IMR-90 (cell line): ENCODE measurements at regions not wholly inside any gene's neighbourhood (a gene's known extent, or its start where the extent isn't known, plus 50 kb on each side); places are given as distances from the start of the nearest gene placed in this dataset.
"Not testable (repeated sequence)": the region's sequence is repeated elsewhere in the genome, so short reads cannot be mapped to it uniquely, and the experiment has no call there.

Source experiments
- ATAC-seq: fragments of 200-7000 bp; cut with Tn5 transposase; 2 replicates; pipeline ENCODE4 v1.9.1; 2020; ENCODE audit warnings: low read depth, mild to moderate bottlenecking, moderate library complexity
- BruUV-seq: library from RNA; stranded (reverse); fragments of 400-500 nt; replicated peaks from 2 replicates; lab custom pipeline; 2021; lab: Mats Ljungman, UMichigan
- CTCF ChIA-PET: fragments of 300-600 bp; formaldehyde crosslinking; extraction: SDS; loops from one replicate; lab custom pipeline; 2021; ENCODE audit warnings: antibody characterized with exemption; lab: Yijun Ruan, JAX
- POLR2A ChIA-PET: fragments of 300-600 bp; sonication (Branson Sonifier 250); formaldehyde crosslinking; loops from one replicate; lab custom pipeline; 2022; ENCODE audit warnings: antibody characterized with exemption; ENCODE audit not compliant: unreplicated experiment; lab: Charles Lee
- DNase-seq: peaks from one replicate; pipeline ENCODE4 v3.0.0; 2013
- H2AFZ ChIP-seq: replicated peaks from 2 replicates; pipeline ENCODE3; 2013; ENCODE audit warnings: low read length, mild to moderate bottlenecking; ENCODE audit not compliant: poor library complexity
- H2AK5ac ChIP-seq: 2 replicates; pipeline ENCODE4 v1.6.1; 2013; ENCODE audit warnings: low read depth, low read length, inconsistent platforms
- H2AK9ac ChIP-seq: replicated peaks from 2 replicates; pipeline ENCODE3; 2013; ENCODE audit warnings: mild to moderate bottlenecking, low read depth, low read length, moderate library complexity; ENCODE audit not compliant: poor library complexity
- H2BK120ac ChIP-seq: 2 replicates; pipeline ENCODE4 v1.6.1; 2013; ENCODE audit warnings: low read depth, low read length, inconsistent platforms
- H2BK15ac ChIP-seq: 3 replicates; pipeline ENCODE4 v1.6.1; 2013; ENCODE audit warnings: low read depth, low read length, inconsistent platforms
- H2BK20ac ChIP-seq: 2 replicates; pipeline ENCODE4 v1.6.1; 2013; ENCODE audit warnings: low read depth, mild to moderate bottlenecking, inconsistent platforms, low read length, moderate library complexity
- H2BK5ac ChIP-seq: 2 replicates; pipeline ENCODE4 v1.6.1; 2013; ENCODE audit warnings: mild to moderate bottlenecking, low read depth, low read length, inconsistent platforms; ENCODE audit not compliant: poor library complexity, severe bottlenecking
- H3K14ac ChIP-seq: replicated peaks from 2 replicates; pipeline ENCODE4 v1.6.1; 2013; ENCODE audit warnings: low read depth, low read length, inconsistent platforms
- H3K18ac ChIP-seq: 2 replicates; pipeline ENCODE4 v1.6.1; 2013; ENCODE audit warnings: low read depth, low read length, control low read depth
- H3K23ac ChIP-seq: 2 replicates; pipeline ENCODE4 v1.6.1; 2013; ENCODE audit warnings: low read depth, low read length, inconsistent platforms
- H3K27ac ChIP-seq: 2 replicates; pipeline ENCODE4 v1.5.1; 2013; ENCODE audit warnings: mild to moderate bottlenecking, control low read depth, low read length; ENCODE audit not compliant: insufficient read depth
- H3K27me3 ChIP-seq: 2 replicates; pipeline ENCODE4 v1.6.1; 2013; ENCODE audit warnings: low read length; ENCODE audit not compliant: control insufficient read depth, insufficient read depth
- H3K36me3 ChIP-seq: 2 replicates; pipeline ENCODE4 v1.6.1; 2013; ENCODE audit warnings: low read length, mixed read lengths; ENCODE audit not compliant: control insufficient read depth, insufficient read depth
- H3K4ac ChIP-seq: 2 replicates; pipeline ENCODE4 v1.6.1; 2013; ENCODE audit warnings: low read depth, low read length, inconsistent platforms
- H3K4me1 ChIP-seq: 2 replicates; pipeline ENCODE4 v1.6.1; 2013; ENCODE audit warnings: low read length, mixed read lengths; ENCODE audit not compliant: control insufficient read depth, insufficient read depth
- H3K4me2 ChIP-seq: 2 replicates; pipeline ENCODE4 v1.6.1; 2013; ENCODE audit warnings: low read depth, mild to moderate bottlenecking, control low read depth, low read length, moderate library complexity
- H3K4me3 ChIP-seq: 2 replicates; pipeline ENCODE4 v1.5.1; 2013; ENCODE audit warnings: low read depth, mild to moderate bottlenecking, control low read depth, low read length, moderate library complexity; ENCODE audit not compliant: insufficient read depth
- H3K56ac ChIP-seq: 2 replicates; pipeline ENCODE4 v1.6.1; 2013; ENCODE audit warnings: low read length, inconsistent platforms; ENCODE audit not compliant: insufficient read depth; ENCODE audit errors: extremely low read depth
- H3K79me1 ChIP-seq, 2 experiments: 2 replicates each; pipeline ENCODE4 v1.6.1; 2013; ENCODE audit warnings: low read length in 2 of 2, inconsistent platforms in 1 of 2, low read depth in 1 of 2
- H3K9ac ChIP-seq: 2 replicates; pipeline ENCODE4 v1.6.1; 2013; ENCODE audit warnings: low read depth, low read length, control low read depth
- H3K9me1 ChIP-seq: 2 replicates; pipeline ENCODE4 v1.6.1; 2013; ENCODE audit warnings: low read length, inconsistent platforms; ENCODE audit not compliant: insufficient read depth
- H3K9me3 ChIP-seq: 2 replicates; pipeline ENCODE4 v1.6.1; 2013; ENCODE audit warnings: low read length; ENCODE audit not compliant: control insufficient read depth, insufficient read depth
- H4K20me1 ChIP-seq: 2 replicates; pipeline ENCODE4 v1.6.1; 2013; ENCODE audit warnings: low read length, inconsistent platforms; ENCODE audit not compliant: insufficient read depth
- H4K5ac ChIP-seq: 2 replicates; pipeline ENCODE4 v1.6.1; 2013; ENCODE audit warnings: mild to moderate bottlenecking, low read depth, low read length, control low read depth
- H4K8ac ChIP-seq, 2 experiments: 2 replicates each; pipeline ENCODE4 v1.6.1; 2013; ENCODE audit warnings: low read depth in 2 of 2, low read length in 2 of 2, control low read depth in 1 of 2, inconsistent platforms in 1 of 2
- H4K91ac ChIP-seq: 2 replicates; pipeline ENCODE4 v1.6.1; 2013; ENCODE audit warnings: low read depth, low read length, inconsistent platforms; ENCODE audit not compliant: insufficient read depth
- MAFK ChIP-seq: IDR thresholded peaks from 2 replicates; pipeline ENCODE4 v1.6.1; 2012; ENCODE audit warnings: low read depth, low read length, improper control_type of control experiment
- SMC3 ChIP-seq: fragments of 150-350 bp; IDR thresholded peaks from 2 replicates; pipeline ENCODE4 v1.6.1; 2016; ENCODE audit warnings: low read depth, mild to moderate bottlenecking, antibody characterized with exemption, low read length, moderate library complexity
- WGBS, 2 experiments: methylation state at CpG; one replicate each; pipeline versions ENCODE4 v1.1.5 to v1.1.7; 2013; ENCODE audit warnings: missing lambda C conversion rate in 2 of 2; ENCODE audit not compliant: insufficient read length in 1 of 2; ENCODE audit errors: extremely low coverage in 2 of 2; 5-methylcytosine and 5-hydroxymethylcytosine counted together
- dilution Hi-C: fragments of 300-500 bp; cut with HindIII; formaldehyde crosslinking; loops from one replicate; pipeline ENCODE4 v1.14.3; 2018; ENCODE audit warnings: low sequenced_read_pairs; ENCODE audit not compliant: unreplicated experiment
- in situ Hi-C: fragments of 300-500 bp; cut with MboI; formaldehyde crosslinking; loops from 3 replicates; pipeline ENCODE4 v1.14.3; 2019; ENCODE audit warnings: low sequenced_read_pairs, inconsistent platforms, mixed read lengths
- intact Hi-C: fragments of 100-400 bp; cut with micrococcal nuclease; formaldehyde crosslinking; loops from 2 replicates; pipeline ENCODE4 v1.10.0; 2022
- TF ChIP-seq, protein P1 (sequence below): conservative IDR thresholded peaks from 2 replicates; pipeline ENCODE4 v1.5.1; 2012; ENCODE audit warnings: mild to moderate bottlenecking, low read depth, low read length, improper control_type of control experiment

DNA sequence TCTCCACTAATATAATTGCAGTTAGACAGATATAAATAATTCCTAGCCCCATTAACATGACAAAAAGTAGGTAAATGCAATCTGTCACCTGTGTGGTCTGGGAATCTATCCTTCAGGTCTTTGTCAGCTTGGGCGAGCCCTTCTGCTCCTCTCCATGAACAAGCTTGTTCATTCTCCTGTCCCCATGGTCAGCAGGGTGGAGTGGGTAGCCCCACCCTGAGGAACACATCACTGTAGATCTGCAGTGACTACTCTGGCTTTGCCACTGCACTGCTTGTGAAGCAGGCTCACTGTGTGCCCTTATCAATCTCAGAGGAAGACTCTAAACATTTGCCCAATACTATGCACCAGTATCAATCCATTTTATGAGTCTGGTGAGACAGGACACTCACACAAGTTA lies 279.0 kb downstream of the MATN1 start:
- H2BK15ac ChIP-seq = no peak overlapping the region
- H3K4me2 ChIP-seq = no peak overlapping the region
- no peak overlapping the region for H4K5ac ChIP-seq
- no peak overlapping the region for H2BK20ac ChIP-seq
- no peak overlapping the region for H3K4me3 ChIP-seq
- no peaks in the 10 kb centered on the region for H4K20me1 ChIP-seq
- no peak overlapping the region for H3K14ac ChIP-seq
- no CpG with 5 or more reads among the region's 1 CpG for WGBS, 2 experiments
- no peaks in the 10 kb centered on the region for H3K9me1 ChIP-seq
- no TSS peak for BruUV-seq
- no peak overlapping the region for H2AFZ ChIP-seq
- ChIA-PET CTCF (no interaction called here), POLR2A (no interaction called here)
- H3K18ac ChIP-seq = no peak overlapping the region
- no peak overlapping the region for H3K4ac ChIP-seq
- no peak overlapping the region for H3K9ac ChIP-seq
- H2AK9ac ChIP-seq = no peak overlapping the region
- TF ChIP-seq MAFK = no peak
- TF ChIP-seq, protein P1, sequence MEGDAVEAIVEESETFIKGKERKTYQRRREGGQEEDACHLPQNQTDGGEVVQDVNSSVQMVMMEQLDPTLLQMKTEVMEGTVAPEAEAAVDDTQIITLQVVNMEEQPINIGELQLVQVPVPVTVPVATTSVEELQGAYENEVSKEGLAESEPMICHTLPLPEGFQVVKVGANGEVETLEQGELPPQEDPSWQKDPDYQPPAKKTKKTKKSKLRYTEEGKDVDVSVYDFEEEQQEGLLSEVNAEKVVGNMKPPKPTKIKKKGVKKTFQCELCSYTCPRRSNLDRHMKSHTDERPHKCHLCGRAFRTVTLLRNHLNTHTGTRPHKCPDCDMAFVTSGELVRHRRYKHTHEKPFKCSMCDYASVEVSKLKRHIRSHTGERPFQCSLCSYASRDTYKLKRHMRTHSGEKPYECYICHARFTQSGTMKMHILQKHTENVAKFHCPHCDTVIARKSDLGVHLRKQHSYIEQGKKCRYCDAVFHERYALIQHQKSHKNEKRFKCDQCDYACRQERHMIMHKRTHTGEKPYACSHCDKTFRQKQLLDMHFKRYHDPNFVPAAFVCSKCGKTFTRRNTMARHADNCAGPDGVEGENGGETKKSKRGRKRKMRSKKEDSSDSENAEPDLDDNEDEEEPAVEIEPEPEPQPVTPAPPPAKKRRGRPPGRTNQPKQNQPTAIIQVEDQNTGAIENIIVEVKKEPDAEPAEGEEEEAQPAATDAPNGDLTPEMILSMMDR = no peak
- no peak for TF ChIP-seq SMC3
- H2BK5ac ChIP-seq = no peak overlapping the region
- no peaks in the 10 kb centered on the region for H3K4me1 ChIP-seq
- H3K36me3 ChIP-seq = no peaks in the 10 kb centered on the region
- no peak overlapping the region for H3K23ac ChIP-seq
- dilution Hi-C loops = no loop called here
- intact Hi-C loops = no loop called here
- H3K79me1 ChIP-seq = no peaks in the 10 kb centered on the region
- no peak for ATAC-seq
- in situ Hi-C loops = no loop called here
- no peak for DNase-seq
- H3K56ac ChIP-seq = no peak overlapping the region
- H2AK5ac ChIP-seq = no peak overlapping the region
- H3K27ac ChIP-seq = no peak overlapping the region
- H4K91ac ChIP-seq = no peak overlapping the region
- H3K27me3 ChIP-seq = no peaks in the 10 kb centered on the region
- H2BK120ac ChIP-seq = no peak overlapping the region
- H3K9me3 ChIP-seq = no peaks in the 10 kb centered on the region; the same call in 1 of the 2 replicates
- H4K8ac ChIP-seq = no peak overlapping the region

DNA sequence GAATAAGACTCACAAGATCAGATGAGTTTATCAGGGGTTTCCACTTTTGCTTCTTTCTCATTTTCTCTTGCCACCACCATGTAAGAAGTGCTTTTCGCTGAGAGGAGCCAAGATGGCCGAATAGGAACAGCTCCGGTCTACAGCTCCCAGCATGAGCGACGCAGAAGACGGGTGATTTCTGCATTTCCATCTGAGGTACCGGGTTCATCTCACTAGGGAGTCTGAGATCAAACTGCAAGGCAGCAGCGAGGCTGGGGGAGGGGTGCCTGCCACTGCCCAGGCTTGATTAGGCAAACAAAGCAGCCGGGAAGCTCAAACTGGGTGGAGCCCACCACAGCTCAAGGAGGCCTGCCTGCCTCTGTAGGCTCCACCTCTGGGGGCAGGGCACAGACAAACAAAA lies 285.1 kb downstream of the MATN1 start:
- H3K56ac ChIP-seq, dilution Hi-C loops, H3K4ac ChIP-seq, H3K36me3 ChIP-seq, H2AK9ac ChIP-seq, H4K8ac ChIP-seq, intact Hi-C loops, H2BK15ac ChIP-seq, H2BK120ac ChIP-seq, H3K79me1 ChIP-seq, H4K91ac ChIP-seq, DNase-seq, H3K9me1 ChIP-seq, H3K9ac ChIP-seq, H4K5ac ChIP-seq, H3K14ac ChIP-seq, H4K20me1 ChIP-seq, H3K18ac ChIP-seq, H3K27me3 ChIP-seq, H2BK5ac ChIP-seq, H3K27ac ChIP-seq, H2AK5ac ChIP-seq, H3K9me3 ChIP-seq, H3K4me3 ChIP-seq, H2AFZ ChIP-seq, H3K4me2 ChIP-seq, in situ Hi-C loops, CTCF ChIA-PET, H3K23ac ChIP-seq, ATAC-seq, H2BK20ac ChIP-seq, H3K4me1 ChIP-seq, POLR2A ChIA-PET, BruUV-seq: not testable (repeated sequence)
- WGBS, 2 experiments = no CpG with 5 or more reads among the region's 9 CpGs
